Fibroblast of the aortic adventitia (primary cell): ENCODE measurements at regions not wholly inside any gene's neighbourhood (a gene's known extent, or its start where the extent isn't known, plus 50 kb on each side); places are given as distances from the start of the nearest gene placed in this dataset.
"Not testable (repeated sequence)": the region's sequence is repeated elsewhere in the genome, so short reads cannot be mapped to it uniquely, and the experiment has no call there.

Source experiments
- DNase-seq: peaks from one replicate; pipeline ENCODE4 v3.0.0-alpha.2; 2010; ENCODE audit warnings: low read depth
- H3K4me3 ChIP-seq: 2 replicates; pipeline ENCODE4 v1.5.1; 2011; ENCODE audit warnings: low read depth, mild to moderate bottlenecking, control low read depth, low read length, moderate library complexity
- CTCF ChIP-seq: IDR thresholded peaks from 2 replicates; pipeline ENCODE4 v1.5.1; 2011; ENCODE audit warnings: mild to moderate bottlenecking, low read length, control low read depth, inconsistent platforms; ENCODE audit not compliant: insufficient read depth

GRCh38 chr5:110836851-110837250, 98.0 kb downstream of the SLC25A46 start:
- no peak for TF ChIP-seq CTCF
- DNase-seq, result no peak
- no peak overlapping the region for H3K4me3 ChIP-seq

- H3K4me3 ChIP-seq, DNase-seq: not testable (repeated sequence)
Observed at GRCh38 chr5:110838357-110838756, 99.5 kb downstream of the SLC25A46 start.

GRCh38 chr5:110838961-110839360, 100.2 kb downstream of the SLC25A46 start:
- TF ChIP-seq CTCF, result no peak
- no peak for DNase-seq
- no peak overlapping the region for H3K4me3 ChIP-seq

GRCh38 chr5:110840347-110840960, 101.6 kb downstream of the SLC25A46 start:
- TF ChIP-seq CTCF, result no peak
- H3K4me3 ChIP-seq, result no peak overlapping the region
- no peak for DNase-seq

GRCh38 chr5:110841137-110841536, 102.3 kb downstream of the SLC25A46 start:
- DNase-seq, result no peak
- no peak for TF ChIP-seq CTCF
- H3K4me3 ChIP-seq, result no peak overlapping the region

GRCh38 chr5:110842948-110843347, 104.1 kb downstream of the SLC25A46 start:
- DNase-seq, result no peak
- TF ChIP-seq CTCF, result no peak
- no peak overlapping the region for H3K4me3 ChIP-seq

GRCh38 chr5:110844251-110844650, 105.4 kb downstream of the SLC25A46 start:
- no peak for DNase-seq
- no peak for TF ChIP-seq CTCF
- H3K4me3 ChIP-seq, result no peak overlapping the region
